ENCODE measurements at regions not wholly inside any gene's neighbourhood (a gene's known extent, or its start where the extent isn't known, plus 50 kb on each side); places are given as distances from the start of the nearest gene placed in this dataset.

DNA sequence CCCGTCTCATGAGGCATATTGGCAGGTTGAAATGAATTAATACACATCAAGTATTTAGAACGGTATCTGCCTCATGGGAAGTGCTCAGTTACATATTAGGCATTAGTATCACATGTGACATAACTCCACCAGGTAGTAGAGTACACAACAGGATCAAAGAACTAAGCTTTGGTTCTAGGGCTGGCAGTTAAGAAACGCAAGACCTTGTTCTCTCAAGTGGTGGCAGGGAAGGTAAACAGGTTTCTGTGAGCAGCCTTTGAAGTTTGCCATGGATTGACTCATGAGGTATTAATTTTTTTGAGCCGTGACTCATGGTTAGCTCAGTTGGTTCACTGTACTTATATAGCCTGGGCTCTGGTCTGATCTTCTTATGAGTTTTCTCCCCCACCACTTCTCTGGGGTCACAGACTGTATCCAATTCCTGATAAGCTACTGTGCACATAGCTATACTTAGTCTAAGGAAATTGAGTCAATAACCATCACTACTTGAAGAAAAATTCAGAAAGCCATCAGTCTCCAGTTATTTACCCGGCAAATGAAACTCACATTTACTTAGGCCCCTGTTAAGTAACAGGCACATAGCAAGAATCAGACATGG lies 155.6 kb upstream of the STT3B start:
- Mint-ChIP-seq H3K9me3 (peaks cover 12% of the 10 kb centered on the region), H3K4me3 (no peak overlapping the region), H3K4me1 (peaks cover 13% of the 10 kb centered on the region), H3K36me3 (ENCODE audit: low read depth) (peaks cover 2% of the 10 kb centered on the region), H3K27me3 (no peaks in the 10 kb centered on the region), H3K27ac (no peak overlapping the region)
- intact Hi-C loops (cut with micrococcal nuclease): loop anchor here (5.0 kb wide), 1 partner anchor 125 kb away; no protein-coding TSS in a partner anchor
- peak; percentile 66 for DNase-seq

DNA sequence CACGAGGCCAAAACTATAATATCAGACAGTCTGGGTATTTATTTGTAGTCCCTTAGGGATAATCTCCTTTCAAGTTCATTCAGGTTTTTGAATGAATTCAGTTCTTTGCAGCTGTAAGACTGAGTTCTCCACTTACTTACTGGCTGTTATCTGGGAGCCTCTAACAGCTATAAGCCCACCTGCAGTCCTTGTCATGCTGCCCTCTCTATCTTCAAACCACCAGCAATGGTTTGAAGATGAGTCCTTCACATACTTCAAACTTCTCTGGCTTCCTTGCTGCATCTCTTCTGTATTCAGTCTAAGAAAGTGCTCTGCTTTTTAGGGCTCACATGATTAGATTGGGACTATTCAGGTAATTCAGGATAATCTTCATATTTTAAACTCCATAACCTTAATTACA lies 154.5 kb upstream of the STT3B start:
- H3K9me3 Mint-ChIP-seq: peaks cover 12% of the 10 kb centered on the region
- H3K27ac Mint-ChIP-seq: no peak overlapping the region

DNA sequence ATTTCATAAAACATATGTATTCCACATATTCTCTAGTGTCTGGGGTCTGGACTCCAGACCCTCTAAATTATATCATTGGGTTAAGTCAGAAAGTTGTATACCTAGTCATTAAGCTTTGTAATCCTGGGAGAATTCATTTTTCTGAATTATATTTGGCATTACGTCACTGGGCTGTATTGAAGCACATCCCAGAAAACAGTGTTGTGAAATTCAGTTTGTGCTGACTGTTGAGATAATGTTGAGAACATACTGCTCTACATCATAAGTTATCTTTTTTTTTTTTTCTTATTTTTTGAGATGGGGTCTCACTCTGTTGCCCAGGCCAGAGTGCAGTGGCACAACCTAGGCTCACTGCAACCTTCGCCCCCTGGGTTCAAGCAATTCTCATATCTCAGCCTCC lies 153.1 kb upstream of the STT3B start:
- H3K27ac Mint-ChIP-seq: no peak overlapping the region
- peaks cover 13% of the 10 kb centered on the region for H3K4me1 Mint-ChIP-seq
- no peak overlapping the region for H3K4me3 Mint-ChIP-seq
- intact Hi-C loops (cut with micrococcal nuclease): loop anchor here (5.0 kb wide), 1 partner anchor 127 kb away; no protein-coding TSS in a partner anchor
- no peaks in the 10 kb centered on the region for H3K36me3 Mint-ChIP-seq (ENCODE audit: low read depth)
- DNase-seq: no peak
- H3K27me3 Mint-ChIP-seq: no peaks in the 10 kb centered on the region
- H3K9me3 Mint-ChIP-seq: peaks cover 21% of the 10 kb centered on the region

More for the DNA sequence above, 154.5 kb upstream of the STT3B start:
- Mint-ChIP-seq H3K4me3 (no peak overlapping the region), H3K27me3 (no peaks in the 10 kb centered on the region), H3K36me3 (ENCODE audit: low read depth) (no peaks in the 10 kb centered on the region), H3K4me1 (peaks cover 13% of the 10 kb centered on the region)
- DNase-seq: no peak
- intact Hi-C loops (cut with micrococcal nuclease): loop anchor here (5.0 kb wide), 1 partner anchor 126 kb away; no protein-coding TSS in a partner anchor

DNA sequence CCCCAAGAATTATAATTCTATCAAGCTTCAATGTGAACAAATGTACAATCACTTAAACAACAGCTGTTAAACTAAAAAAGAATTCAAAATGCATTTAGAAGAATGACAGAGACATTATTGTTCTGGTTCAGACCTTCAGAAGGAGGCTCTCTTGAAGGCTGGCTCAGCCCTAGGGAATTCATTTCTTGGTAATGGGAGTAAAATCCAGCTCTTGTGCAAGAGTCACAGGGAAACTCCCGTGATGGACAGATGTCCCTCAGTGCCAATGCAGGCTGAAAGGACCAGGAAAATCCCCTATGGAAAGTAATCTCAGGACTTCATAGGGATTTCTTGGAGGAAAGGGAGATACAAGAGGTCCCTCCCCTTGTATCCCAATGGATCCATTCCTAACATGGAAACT lies 149.9 kb upstream of the STT3B start:
- Mint-ChIP-seq H3K27ac (no peak overlapping the region), H3K4me1 (no peaks in the 10 kb centered on the region), H3K9me3 (peaks cover 24% of the 10 kb centered on the region), H3K27me3 (no peaks in the 10 kb centered on the region), H3K36me3 (ENCODE audit: low read depth) (peaks cover 1% of the 10 kb centered on the region), H3K4me3 (no peak overlapping the region)
- intact Hi-C loops (cut with micrococcal nuclease): no loop called here
- no peak for DNase-seq

DNA sequence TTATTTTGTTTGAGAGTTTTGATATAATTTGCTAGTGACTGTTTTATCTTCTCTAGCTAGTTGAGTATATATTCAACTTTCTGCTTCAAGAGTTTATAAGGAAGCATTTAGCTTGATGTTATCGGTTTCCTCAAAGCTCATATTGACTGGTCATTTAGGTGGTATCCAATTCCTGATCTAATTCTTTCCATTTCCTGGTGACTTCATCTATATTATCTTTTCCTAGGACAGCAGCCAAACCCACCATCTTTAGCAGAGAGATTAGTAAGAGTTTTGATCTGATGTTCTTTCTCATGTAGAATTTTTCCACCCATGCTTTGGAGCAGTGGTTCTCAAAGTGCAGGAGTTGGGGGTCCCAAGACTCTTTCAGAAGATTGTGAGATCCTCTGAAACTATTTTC lies 148.6 kb upstream of the STT3B start:
- Mint-ChIP-seq H3K36me3 (ENCODE audit: low read depth) (peaks cover 1% of the 10 kb centered on the region), H3K27ac (no peak overlapping the region), H3K4me1 (no peaks in the 10 kb centered on the region), H3K4me3 (no peak overlapping the region), H3K9me3 (peaks cover 23% of the 10 kb centered on the region), H3K27me3 (no peaks in the 10 kb centered on the region)
- no peak for DNase-seq
- intact Hi-C loops (cut with micrococcal nuclease): no loop called here

DNA sequence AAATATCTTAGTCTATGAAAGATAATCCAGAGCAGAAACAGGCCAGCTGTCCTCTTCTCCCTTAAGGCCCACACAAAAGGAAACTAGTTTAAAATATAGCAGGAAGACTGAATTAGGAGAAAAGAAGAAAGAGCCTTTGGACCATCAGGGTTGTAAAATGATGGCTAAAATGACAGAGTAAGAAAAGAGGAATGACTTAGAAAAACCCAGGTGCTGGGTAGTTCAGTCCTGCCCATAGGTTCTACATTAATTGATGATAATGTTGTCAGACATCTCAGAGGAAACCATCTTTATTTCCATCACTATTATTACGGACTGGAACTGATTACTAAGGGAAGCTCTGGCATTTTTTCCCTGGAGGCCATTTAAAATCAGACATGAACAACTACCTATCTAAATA lies 142.8 kb upstream of the STT3B start:
- Mint-ChIP-seq H3K4me1 (peaks cover 7% of the 10 kb centered on the region), H3K9me3 (peaks cover 21% of the 10 kb centered on the region), H3K4me3 (no peak overlapping the region), H3K27ac (no peak overlapping the region), H3K36me3 (ENCODE audit: low read depth) (peaks cover 1% of the 10 kb centered on the region), H3K27me3 (no peaks in the 10 kb centered on the region)
- intact Hi-C loops (cut with micrococcal nuclease): no loop called here
- no peak for DNase-seq

DNA sequence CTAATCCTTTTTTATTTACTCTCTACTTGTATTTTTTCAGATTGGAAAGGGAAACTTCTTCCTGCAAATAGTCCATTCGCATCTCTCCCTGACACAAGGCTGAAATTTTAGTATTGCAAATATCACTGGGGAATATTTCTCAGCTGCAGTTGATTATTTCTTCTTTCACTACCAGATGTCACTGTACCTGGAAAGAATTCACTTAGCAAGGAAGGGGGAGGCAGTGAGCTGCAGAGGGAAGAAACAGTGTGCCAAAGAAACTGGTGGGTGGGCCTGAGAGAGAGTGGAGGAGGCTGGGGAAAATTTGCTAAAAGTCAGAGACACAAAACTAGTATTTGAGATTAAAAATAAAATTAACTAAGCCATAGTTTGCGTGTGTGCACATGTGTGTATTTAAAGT lies 142.3 kb upstream of the STT3B start:
- DNase-seq: no peak
- Mint-ChIP-seq H3K27ac (no peak overlapping the region), H3K4me1 (peaks cover 7% of the 10 kb centered on the region), H3K36me3 (ENCODE audit: low read depth) (peaks cover 1% of the 10 kb centered on the region), H3K27me3 (no peaks in the 10 kb centered on the region), H3K4me3 (no peak overlapping the region), H3K9me3 (peaks cover 21% of the 10 kb centered on the region)
- intact Hi-C loops (cut with micrococcal nuclease): no loop called here

DNA sequence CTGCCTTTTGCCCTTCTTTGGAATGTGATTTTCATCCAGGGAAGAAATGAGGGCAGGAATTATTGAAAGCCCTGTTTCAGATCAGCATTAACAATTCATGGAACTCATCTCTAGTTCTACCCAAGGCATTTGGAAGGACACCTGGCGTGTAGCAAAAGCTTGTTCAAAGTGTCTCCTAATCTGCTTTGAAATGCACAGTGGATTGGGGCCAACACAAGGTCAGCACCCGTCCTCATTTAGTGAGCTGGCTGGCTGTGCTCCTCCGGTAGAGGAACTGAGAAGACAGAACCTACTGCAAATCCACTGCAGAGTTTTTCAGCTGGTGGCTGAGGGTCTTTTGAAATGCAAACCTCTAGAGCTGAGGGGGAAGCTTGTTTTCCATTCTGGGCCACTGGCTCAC lies 141.6 kb upstream of the STT3B start:
- H3K9me3 Mint-ChIP-seq: peaks cover 21% of the 10 kb centered on the region
- intact Hi-C loops (cut with micrococcal nuclease): no loop called here
- H3K36me3 Mint-ChIP-seq (ENCODE audit: low read depth): peaks cover 1% of the 10 kb centered on the region
- DNase-seq: no peak
- H3K4me3 Mint-ChIP-seq: no peak overlapping the region
- no peaks in the 10 kb centered on the region for H3K27me3 Mint-ChIP-seq
- peaks cover 7% of the 10 kb centered on the region for H3K4me1 Mint-ChIP-seq
- no peak overlapping the region for H3K27ac Mint-ChIP-seq

DNA sequence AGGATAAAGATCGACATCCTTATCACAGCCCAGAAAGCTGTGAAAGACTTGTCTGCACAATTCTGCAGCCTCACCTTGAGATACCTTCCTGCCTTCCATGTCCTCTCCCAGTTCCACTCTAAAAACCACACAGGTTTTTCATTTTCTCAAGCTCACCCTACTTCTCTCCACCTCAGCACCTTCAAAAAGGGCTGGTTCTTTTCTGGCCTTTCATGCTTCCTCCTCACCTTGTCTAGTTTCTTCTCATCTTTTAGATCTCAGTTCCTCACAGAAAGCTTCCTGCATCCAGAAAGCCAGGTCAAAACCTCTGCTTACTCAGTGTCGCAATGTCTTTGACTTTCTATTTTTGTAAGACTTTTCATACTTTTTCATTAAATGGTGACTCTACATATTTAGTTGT lies 140.2 kb upstream of the STT3B start:
- Mint-ChIP-seq H3K4me3 (no peak overlapping the region), H3K36me3 (ENCODE audit: low read depth) (peaks cover 1% of the 10 kb centered on the region), H3K27me3 (no peaks in the 10 kb centered on the region), H3K9me3 (peaks cover 15% of the 10 kb centered on the region), H3K27ac (no peak overlapping the region), H3K4me1 (peaks cover 7% of the 10 kb centered on the region)
- no peak for DNase-seq
- intact Hi-C loops (cut with micrococcal nuclease): no loop called here

DNA sequence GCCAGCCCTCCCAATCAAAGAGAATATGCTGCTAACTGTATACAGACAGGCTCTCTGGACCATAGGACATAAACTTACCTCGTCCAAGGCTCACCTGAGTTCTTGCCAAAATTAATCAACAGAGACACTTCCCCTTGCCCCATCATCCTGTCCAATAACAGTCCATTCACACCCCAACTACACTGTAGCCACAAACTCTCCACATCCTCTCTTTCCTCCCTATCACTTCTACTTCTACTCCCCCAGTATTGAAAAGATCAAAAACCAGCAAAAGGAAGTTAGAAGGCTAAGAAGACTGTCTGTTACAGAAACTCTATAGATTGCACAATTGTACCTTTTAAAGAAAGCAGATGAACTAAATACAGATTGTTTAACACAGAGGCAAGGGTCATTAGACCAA lies 133.5 kb upstream of the STT3B start:
- peaks cover 4% of the 10 kb centered on the region for H3K36me3 Mint-ChIP-seq (ENCODE audit: low read depth)
- peaks cover 33% of the 10 kb centered on the region for H3K9me3 Mint-ChIP-seq
- no peak overlapping the region for H3K4me3 Mint-ChIP-seq
- no peaks in the 10 kb centered on the region for H3K27me3 Mint-ChIP-seq
- peak; percentile 62 for DNase-seq
- intact Hi-C loops (cut with micrococcal nuclease): no loop called here
- H3K4me1 Mint-ChIP-seq: peaks cover 12% of the 10 kb centered on the region
- peak overlapping the region; percentile 8 for H3K27ac Mint-ChIP-seq

DNA sequence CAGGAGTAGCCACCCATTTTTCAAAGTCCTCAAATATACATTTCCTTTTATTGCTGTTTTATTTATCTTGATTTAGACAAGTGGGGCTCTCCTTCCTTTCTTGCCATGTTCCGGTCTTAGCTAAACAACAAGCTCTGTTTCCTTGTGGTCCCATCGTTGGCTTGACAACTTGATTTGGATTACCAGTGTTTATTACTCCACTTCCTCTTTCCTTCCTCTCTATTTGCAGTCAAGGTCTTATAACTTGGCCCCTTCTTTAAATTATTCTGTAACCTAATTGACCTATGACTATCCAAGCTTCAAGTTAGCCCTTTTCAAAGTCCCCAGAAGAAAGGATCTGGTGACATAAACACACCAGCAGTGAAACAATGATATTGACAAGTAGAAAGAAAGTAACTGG lies 130.6 kb upstream of the STT3B start:
- no peak overlapping the region for H3K4me3 Mint-ChIP-seq
- no peak for DNase-seq
- H3K27me3 Mint-ChIP-seq: no peaks in the 10 kb centered on the region
- H3K9me3 Mint-ChIP-seq: peaks cover 33% of the 10 kb centered on the region
- intact Hi-C loops (cut with micrococcal nuclease): no loop called here
- peaks cover 4% of the 10 kb centered on the region for H3K36me3 Mint-ChIP-seq (ENCODE audit: low read depth)
- no peak overlapping the region for H3K27ac Mint-ChIP-seq
- peaks cover 12% of the 10 kb centered on the region for H3K4me1 Mint-ChIP-seq

DNA sequence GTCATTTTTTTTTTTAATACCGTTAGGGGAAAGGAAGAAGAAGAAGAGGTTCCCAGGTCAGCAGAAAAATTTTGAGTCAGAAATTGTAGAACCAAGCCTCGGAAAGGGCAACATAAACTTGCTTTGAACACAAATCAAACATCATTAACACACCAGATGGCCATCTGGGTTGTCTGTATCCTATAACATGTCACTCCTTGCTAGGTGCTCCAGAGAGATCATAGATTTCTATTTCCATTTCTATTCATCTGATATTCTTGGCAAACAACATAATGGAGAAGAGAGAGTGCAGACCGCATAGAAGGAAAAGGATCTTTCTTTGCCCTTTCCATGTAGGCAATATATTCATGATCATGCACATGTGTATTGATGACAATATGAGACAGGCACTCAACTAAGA lies 129.5 kb upstream of the STT3B start:
- Mint-ChIP-seq H3K27me3 (no peaks in the 10 kb centered on the region), H3K36me3 (ENCODE audit: low read depth) (peaks cover 3% of the 10 kb centered on the region), H3K4me3 (no peak overlapping the region), H3K27ac (no peak overlapping the region), H3K4me1 (peaks cover 12% of the 10 kb centered on the region), H3K9me3 (peaks cover 33% of the 10 kb centered on the region)
- intact Hi-C loops (cut with micrococcal nuclease): no loop called here
- DNase-seq: no peak

DNA sequence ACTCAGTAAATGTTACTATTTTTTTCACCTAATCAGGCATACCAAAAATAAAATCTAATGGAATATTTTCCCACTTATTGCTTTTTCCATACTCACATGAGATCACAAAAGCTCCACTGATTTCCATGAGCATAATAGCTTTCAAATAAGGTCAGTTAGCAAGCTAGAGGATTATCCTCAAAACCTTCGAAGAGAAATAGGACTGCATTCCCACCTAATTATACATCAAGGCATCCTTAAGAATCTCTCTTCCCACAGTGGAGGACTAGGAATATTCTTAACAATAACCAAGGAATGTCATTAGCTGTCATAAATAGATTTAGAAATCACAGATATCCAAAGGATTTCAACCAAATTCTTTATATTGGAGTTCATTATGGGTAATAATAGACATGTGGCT lies 127.9 kb upstream of the STT3B start:
- peaks cover 23% of the 10 kb centered on the region for H3K9me3 Mint-ChIP-seq
- DNase-seq: no peak
- peaks cover 3% of the 10 kb centered on the region for H3K4me1 Mint-ChIP-seq
- no peak overlapping the region for H3K27ac Mint-ChIP-seq
- intact Hi-C loops (cut with micrococcal nuclease): no loop called here
- H3K4me3 Mint-ChIP-seq: no peak overlapping the region
- H3K36me3 Mint-ChIP-seq (ENCODE audit: low read depth): no peaks in the 10 kb centered on the region
- no peaks in the 10 kb centered on the region for H3K27me3 Mint-ChIP-seq

DNA sequence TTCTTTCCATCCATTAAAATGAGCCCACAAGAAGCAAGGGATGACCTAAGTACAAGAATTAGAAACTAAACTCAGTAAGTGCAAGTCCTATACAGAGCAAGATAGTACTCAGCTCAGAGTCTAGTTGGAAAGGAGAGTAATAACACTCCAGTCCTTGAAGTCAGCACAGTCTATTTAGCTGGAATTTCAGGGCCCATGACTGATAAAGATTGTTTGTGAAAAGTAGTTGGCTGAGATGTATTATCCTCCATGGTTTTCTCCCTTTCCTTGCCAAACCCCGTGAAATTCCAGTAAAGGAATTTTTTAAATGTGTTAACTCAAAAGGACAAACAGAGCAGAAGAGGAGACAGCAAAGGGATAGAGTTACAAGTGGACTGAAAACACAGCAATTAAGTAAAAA lies 127.2 kb upstream of the STT3B start:
- Mint-ChIP-seq H3K27ac (no peak overlapping the region), H3K9me3 (peaks cover 18% of the 10 kb centered on the region), H3K4me1 (no peaks in the 10 kb centered on the region), H3K36me3 (ENCODE audit: low read depth) (no peaks in the 10 kb centered on the region), H3K4me3 (no peak overlapping the region), H3K27me3 (no peaks in the 10 kb centered on the region)
- DNase-seq: no peak
- intact Hi-C loops (cut with micrococcal nuclease): no loop called here

DNA sequence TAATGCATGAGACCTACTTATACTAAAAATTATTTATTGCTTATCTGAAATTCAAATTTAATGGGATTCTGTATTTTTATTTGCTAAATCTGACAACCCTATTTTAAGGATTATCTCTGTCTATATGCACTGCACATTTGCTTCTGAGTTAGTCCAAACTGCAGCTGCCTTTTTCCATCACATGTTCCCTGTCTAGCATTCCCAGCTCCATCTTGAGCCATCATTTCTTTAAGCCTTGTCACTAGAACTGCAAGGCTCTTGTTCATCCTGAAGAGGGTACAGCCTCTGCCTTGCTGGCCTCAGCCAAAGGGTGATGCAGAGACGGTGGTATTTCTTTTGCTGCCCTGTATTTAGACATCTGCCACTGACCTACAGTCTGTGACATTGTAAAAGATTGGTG lies 125.8 kb upstream of the STT3B start:
- Mint-ChIP-seq H3K9me3 (peaks cover 15% of the 10 kb centered on the region), H3K4me3 (no peak overlapping the region), H3K27me3 (no peaks in the 10 kb centered on the region), H3K4me1 (no peaks in the 10 kb centered on the region), H3K36me3 (ENCODE audit: low read depth) (no peaks in the 10 kb centered on the region), H3K27ac (no peak overlapping the region)
- no peak for DNase-seq
- intact Hi-C loops (cut with micrococcal nuclease): no loop called here
